ENCODE measurements at regions not wholly inside any gene's neighbourhood (a gene's known extent, or its start where the extent isn't known, plus 50 kb on each side); places are given as distances from the start of the nearest gene placed in this dataset.
"Not testable (repeated sequence)": the region's sequence is repeated elsewhere in the genome, so short reads cannot be mapped to it uniquely, and the experiment has no call there.

GRCh38 chr14:106626942-106627588, 1100.7 kb downstream of the TMEM121 start:
- H3K27ac ChIP-seq (ENCODE audit: low read depth, low read length); H3K36me3 ChIP-seq (ENCODE audit: control insufficient read depth, insufficient read depth, low read length); H3K4me1 ChIP-seq (ENCODE audit: control insufficient read depth, insufficient read depth, low read length); H3K4me3 ChIP-seq (ENCODE audit: low read depth, low read length); H3K27me3 ChIP-seq (ENCODE audit: control insufficient read depth, insufficient read depth, low read length); H3K9ac ChIP-seq (ENCODE audit: low read depth, low read length): not testable (repeated sequence)
- peaks cover 89% of the 10 kb centered on the region for H3K9me3 ChIP-seq (ENCODE audit: control insufficient read depth, insufficient read depth, low read length)

- H3K36me3 ChIP-seq (ENCODE audit: control insufficient read depth, insufficient read depth, low read length) = no peaks in the 10 kb centered on the region
- no peaks in the 10 kb centered on the region for H3K27me3 ChIP-seq (ENCODE audit: control insufficient read depth, insufficient read depth, low read length)
- no peak overlapping the region for H3K27ac ChIP-seq (ENCODE audit: low read depth, low read length)
Observed at GRCh38 chr14:106631879-106632278, 1105.5 kb downstream of the TMEM121 start.

GRCh38 chr14:106633721-106634120, 1107.3 kb downstream of the TMEM121 start:
- no peak overlapping the region for H3K27ac ChIP-seq (ENCODE audit: low read depth, low read length)
- no peaks in the 10 kb centered on the region for H3K27me3 ChIP-seq (ENCODE audit: control insufficient read depth, insufficient read depth, low read length)
- no peak overlapping the region for H3K4me3 ChIP-seq (ENCODE audit: low read depth, low read length)
- H3K9me3 ChIP-seq (ENCODE audit: control insufficient read depth, insufficient read depth, low read length) = peaks cover 96% of the 10 kb centered on the region
- H3K9ac ChIP-seq (ENCODE audit: low read depth, low read length) = no peak overlapping the region
- H3K36me3 ChIP-seq (ENCODE audit: control insufficient read depth, insufficient read depth, low read length) = no peaks in the 10 kb centered on the region
- H3K4me1 ChIP-seq (ENCODE audit: control insufficient read depth, insufficient read depth, low read length) = no peaks in the 10 kb centered on the region

More at GRCh38 chr14:106631879-106632278, 1105.5 kb downstream of the TMEM121 start:
- Histone ChIP-seq H3K9me3 (ENCODE audit: control insufficient read depth, insufficient read depth, low read length) (peaks cover 86% of the 10 kb centered on the region), H3K4me3 (ENCODE audit: low read depth, low read length) (no peak overlapping the region), H3K4me1 (ENCODE audit: control insufficient read depth, insufficient read depth, low read length) (no peaks in the 10 kb centered on the region), H3K9ac (ENCODE audit: low read depth, low read length) (no peak overlapping the region)

- no peaks in the 10 kb centered on the region for H3K36me3 ChIP-seq (ENCODE audit: control insufficient read depth, insufficient read depth, low read length)
- H3K9me3 ChIP-seq (ENCODE audit: control insufficient read depth, insufficient read depth, low read length) = peaks cover 80% of the 10 kb centered on the region
- H3K4me3 ChIP-seq (ENCODE audit: low read depth, low read length) = no peak overlapping the region
- no peaks in the 10 kb centered on the region for H3K4me1 ChIP-seq (ENCODE audit: control insufficient read depth, insufficient read depth, low read length)
- H3K27ac ChIP-seq (ENCODE audit: low read depth, low read length) = no peak overlapping the region
- no peak overlapping the region for H3K9ac ChIP-seq (ENCODE audit: low read depth, low read length)
- H3K27me3 ChIP-seq (ENCODE audit: control insufficient read depth, insufficient read depth, low read length) = no peaks in the 10 kb centered on the region
Observed at GRCh38 chr14:106635569-106635968, 1109.2 kb downstream of the TMEM121 start.

- H3K27me3 ChIP-seq (ENCODE audit: control insufficient read depth, insufficient read depth, low read length); H3K4me1 ChIP-seq (ENCODE audit: control insufficient read depth, insufficient read depth, low read length); H3K4me3 ChIP-seq (ENCODE audit: low read depth, low read length); H3K9ac ChIP-seq (ENCODE audit: low read depth, low read length); H3K36me3 ChIP-seq (ENCODE audit: control insufficient read depth, insufficient read depth, low read length); H3K27ac ChIP-seq (ENCODE audit: low read depth, low read length): not testable (repeated sequence)
- peaks cover 76% of the 10 kb centered on the region for H3K9me3 ChIP-seq (ENCODE audit: control insufficient read depth, insufficient read depth, low read length)
Observed at GRCh38 chr14:106638786-106639452, 1112.5 kb downstream of the TMEM121 start.

GRCh38 chr14:106642090-106642489, 1115.7 kb downstream of the TMEM121 start:
- no peaks in the 10 kb centered on the region for H3K27me3 ChIP-seq (ENCODE audit: control insufficient read depth, insufficient read depth, low read length)
- H3K4me1 ChIP-seq (ENCODE audit: control insufficient read depth, insufficient read depth, low read length) = no peaks in the 10 kb centered on the region
- H3K36me3 ChIP-seq (ENCODE audit: control insufficient read depth, insufficient read depth, low read length) = no peaks in the 10 kb centered on the region
- H3K9me3 ChIP-seq (ENCODE audit: control insufficient read depth, insufficient read depth, low read length) = peaks cover 73% of the 10 kb centered on the region
- H3K27ac ChIP-seq (ENCODE audit: low read depth, low read length) = no peak overlapping the region
- no peak overlapping the region for H3K4me3 ChIP-seq (ENCODE audit: low read depth, low read length)
- no peak overlapping the region for H3K9ac ChIP-seq (ENCODE audit: low read depth, low read length)

GRCh38 chr14:106642971-106643370, 1116.6 kb downstream of the TMEM121 start:
- H3K9me3 ChIP-seq (ENCODE audit: control insufficient read depth, insufficient read depth, low read length) = peaks cover 73% of the 10 kb centered on the region
- not testable (repeated sequence) for H3K27me3 ChIP-seq (ENCODE audit: control insufficient read depth, insufficient read depth, low read length); H3K4me3 ChIP-seq (ENCODE audit: low read depth, low read length); H3K4me1 ChIP-seq (ENCODE audit: control insufficient read depth, insufficient read depth, low read length); H3K9ac ChIP-seq (ENCODE audit: low read depth, low read length); H3K36me3 ChIP-seq (ENCODE audit: control insufficient read depth, insufficient read depth, low read length); H3K27ac ChIP-seq (ENCODE audit: low read depth, low read length)

- not testable (repeated sequence) for H3K27me3 ChIP-seq (ENCODE audit: control insufficient read depth, insufficient read depth, low read length); H3K9ac ChIP-seq (ENCODE audit: low read depth, low read length); H3K4me1 ChIP-seq (ENCODE audit: control insufficient read depth, insufficient read depth, low read length); H3K36me3 ChIP-seq (ENCODE audit: control insufficient read depth, insufficient read depth, low read length); H3K27ac ChIP-seq (ENCODE audit: low read depth, low read length); H3K4me3 ChIP-seq (ENCODE audit: low read depth, low read length)
- H3K9me3 ChIP-seq (ENCODE audit: control insufficient read depth, insufficient read depth, low read length) = peaks cover 88% of the 10 kb centered on the region
Observed at GRCh38 chr14:106648874-106649273, 1122.5 kb downstream of the TMEM121 start.

GRCh38 chr14:106651016-106651415, 1124.6 kb downstream of the TMEM121 start:
- no peaks in the 10 kb centered on the region for H3K36me3 ChIP-seq (ENCODE audit: control insufficient read depth, insufficient read depth, low read length)
- no peak overlapping the region for H3K27ac ChIP-seq (ENCODE audit: low read depth, low read length)
- peaks cover 91% of the 10 kb centered on the region for H3K9me3 ChIP-seq (ENCODE audit: control insufficient read depth, insufficient read depth, low read length)
- H3K27me3 ChIP-seq (ENCODE audit: control insufficient read depth, insufficient read depth, low read length) = no peaks in the 10 kb centered on the region
- no peaks in the 10 kb centered on the region for H3K4me1 ChIP-seq (ENCODE audit: control insufficient read depth, insufficient read depth, low read length)
- no peak overlapping the region for H3K9ac ChIP-seq (ENCODE audit: low read depth, low read length)
- no peak overlapping the region for H3K4me3 ChIP-seq (ENCODE audit: low read depth, low read length)

GRCh38 chr14:106652494-106652893, 1126.1 kb downstream of the TMEM121 start:
- Histone ChIP-seq H3K9me3 (ENCODE audit: control insufficient read depth, insufficient read depth, low read length) (peaks cover 91% of the 10 kb centered on the region), H3K36me3 (ENCODE audit: control insufficient read depth, insufficient read depth, low read length) (no peaks in the 10 kb centered on the region), H3K9ac (ENCODE audit: low read depth, low read length) (no peak overlapping the region), H3K27me3 (ENCODE audit: control insufficient read depth, insufficient read depth, low read length) (no peaks in the 10 kb centered on the region), H3K4me1 (ENCODE audit: control insufficient read depth, insufficient read depth, low read length) (no peaks in the 10 kb centered on the region), H3K27ac (ENCODE audit: low read depth, low read length) (no peak overlapping the region), H3K4me3 (ENCODE audit: low read depth, low read length) (no peak overlapping the region; the same call in 1 of the 2 replicates)

- Histone ChIP-seq H3K36me3 (ENCODE audit: control insufficient read depth, insufficient read depth, low read length) (no peaks in the 10 kb centered on the region), H3K9me3 (ENCODE audit: control insufficient read depth, insufficient read depth, low read length) (peaks cover 88% of the 10 kb centered on the region), H3K4me3 (ENCODE audit: low read depth, low read length) (no peak overlapping the region), H3K9ac (ENCODE audit: low read depth, low read length) (no peak overlapping the region), H3K27me3 (ENCODE audit: control insufficient read depth, insufficient read depth, low read length) (no peaks in the 10 kb centered on the region), H3K27ac (ENCODE audit: low read depth, low read length) (no peak overlapping the region), H3K4me1 (ENCODE audit: control insufficient read depth, insufficient read depth, low read length) (no peaks in the 10 kb centered on the region)
Observed at GRCh38 chr14:106657460-106657859, 1131.1 kb downstream of the TMEM121 start.
